Epithelial cell of esophagus (primary cell): ENCODE measurements at regions not wholly inside any gene's neighbourhood (a gene's known extent, or its start where the extent isn't known, plus 50 kb on each side); places are given as distances from the start of the nearest gene placed in this dataset.

Experiments
- DNase-seq: peaks from one replicate; pipeline ENCODE4 v3.0.0; 2010; ENCODE audit warnings: low read depth
- H3K4me3 ChIP-seq: 2 replicates; pipeline ENCODE4 v1.5.1; 2011; ENCODE audit warnings: mild to moderate bottlenecking, low read length, control low read depth
- TF ChIP-seq, protein P1 (sequence below): IDR thresholded peaks from 2 replicates; pipeline ENCODE4 v1.5.1; 2011; ENCODE audit warnings: low read depth, mild to moderate bottlenecking, low read length, control low read depth, inconsistent platforms; ENCODE audit not compliant: insufficient read depth; ENCODE audit errors: missing control alignments

- no peak for DNase-seq
- H3K4me3 ChIP-seq = no peak overlapping the region
- TF ChIP-seq, protein P1, sequence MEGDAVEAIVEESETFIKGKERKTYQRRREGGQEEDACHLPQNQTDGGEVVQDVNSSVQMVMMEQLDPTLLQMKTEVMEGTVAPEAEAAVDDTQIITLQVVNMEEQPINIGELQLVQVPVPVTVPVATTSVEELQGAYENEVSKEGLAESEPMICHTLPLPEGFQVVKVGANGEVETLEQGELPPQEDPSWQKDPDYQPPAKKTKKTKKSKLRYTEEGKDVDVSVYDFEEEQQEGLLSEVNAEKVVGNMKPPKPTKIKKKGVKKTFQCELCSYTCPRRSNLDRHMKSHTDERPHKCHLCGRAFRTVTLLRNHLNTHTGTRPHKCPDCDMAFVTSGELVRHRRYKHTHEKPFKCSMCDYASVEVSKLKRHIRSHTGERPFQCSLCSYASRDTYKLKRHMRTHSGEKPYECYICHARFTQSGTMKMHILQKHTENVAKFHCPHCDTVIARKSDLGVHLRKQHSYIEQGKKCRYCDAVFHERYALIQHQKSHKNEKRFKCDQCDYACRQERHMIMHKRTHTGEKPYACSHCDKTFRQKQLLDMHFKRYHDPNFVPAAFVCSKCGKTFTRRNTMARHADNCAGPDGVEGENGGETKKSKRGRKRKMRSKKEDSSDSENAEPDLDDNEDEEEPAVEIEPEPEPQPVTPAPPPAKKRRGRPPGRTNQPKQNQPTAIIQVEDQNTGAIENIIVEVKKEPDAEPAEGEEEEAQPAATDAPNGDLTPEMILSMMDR = no peak
These were observed 171.9 kb upstream of the USP25 start for GRCh38 chr21:15557925-15558324.

GRCh38 chr21:15558884-15559283, 170.9 kb upstream of the USP25 start:
- H3K4me3 ChIP-seq = no peak overlapping the region
- no peak for DNase-seq
- TF ChIP-seq, protein P1 = no peak

DNA sequence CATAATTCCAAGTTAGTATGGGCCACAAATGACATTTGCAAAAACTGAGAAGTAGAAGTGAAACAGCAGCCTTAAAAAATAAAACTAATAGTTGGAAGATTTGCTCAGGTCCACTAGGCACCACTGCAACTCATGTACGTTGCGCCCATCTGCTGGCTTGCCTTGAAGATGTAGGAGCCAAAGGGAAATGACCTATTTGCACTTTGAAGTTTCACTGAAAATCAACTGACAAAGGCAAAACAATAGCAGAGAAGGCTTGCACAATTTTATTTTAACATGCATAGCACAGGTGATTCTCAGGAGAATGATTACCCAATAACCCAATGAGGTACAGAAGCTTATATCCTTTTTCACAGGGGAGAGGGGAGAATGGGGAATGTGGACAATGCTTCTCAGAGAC, 170.1 kb upstream of the USP25 start:
- TF ChIP-seq, protein P1 = no peak
- no peak for DNase-seq

DNA sequence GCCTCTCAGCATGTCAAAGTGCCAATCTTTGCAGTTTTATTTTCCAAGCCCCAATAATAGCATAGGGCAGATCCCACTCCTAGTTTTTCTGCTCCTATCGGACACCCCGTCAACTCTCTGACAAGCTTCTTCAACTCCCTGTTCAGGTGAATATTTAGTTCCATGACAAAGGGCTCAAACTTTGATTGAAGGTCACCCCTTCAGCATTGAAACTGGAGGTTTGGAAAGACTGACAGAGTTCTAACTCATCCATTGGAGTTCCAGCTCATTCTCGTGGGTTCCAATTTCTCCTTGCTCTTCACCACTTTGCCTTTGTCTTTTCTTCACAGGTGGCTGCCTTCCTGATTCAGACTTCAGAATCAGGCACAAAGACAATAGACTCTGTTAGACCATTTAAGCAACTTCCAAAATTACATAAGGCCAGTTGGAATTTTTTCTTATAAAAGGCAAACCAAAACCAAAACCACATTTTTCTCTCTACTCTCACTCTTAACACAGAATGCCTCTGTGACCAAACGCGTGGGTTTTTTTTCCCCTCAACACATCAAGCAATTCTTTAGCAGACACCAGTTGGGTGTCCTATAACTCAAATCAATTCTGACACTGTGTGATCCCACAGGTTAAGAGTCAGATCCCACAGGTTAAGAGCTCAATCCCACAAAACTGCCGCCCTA, 169.3 kb upstream of the USP25 start:
- H3K4me3 ChIP-seq = no peak overlapping the region
- DNase-seq = no peak
- TF ChIP-seq, protein P1 = no peak

More for the DNA sequence above, 170.1 kb upstream of the USP25 start:
- H3K4me3 ChIP-seq = no peak overlapping the region

GRCh38 chr21:15562748-15563147, 167.0 kb upstream of the USP25 start:
- no peak overlapping the region for H3K4me3 ChIP-seq
- no peak for DNase-seq
- TF ChIP-seq, protein P1 = no peak

- TF ChIP-seq, protein P1 = no peak
- H3K4me3 ChIP-seq = no peak overlapping the region
- peak; percentile 5 for DNase-seq
These were observed 164.9 kb upstream of the USP25 start for GRCh38 chr21:15564907-15565306.

DNA sequence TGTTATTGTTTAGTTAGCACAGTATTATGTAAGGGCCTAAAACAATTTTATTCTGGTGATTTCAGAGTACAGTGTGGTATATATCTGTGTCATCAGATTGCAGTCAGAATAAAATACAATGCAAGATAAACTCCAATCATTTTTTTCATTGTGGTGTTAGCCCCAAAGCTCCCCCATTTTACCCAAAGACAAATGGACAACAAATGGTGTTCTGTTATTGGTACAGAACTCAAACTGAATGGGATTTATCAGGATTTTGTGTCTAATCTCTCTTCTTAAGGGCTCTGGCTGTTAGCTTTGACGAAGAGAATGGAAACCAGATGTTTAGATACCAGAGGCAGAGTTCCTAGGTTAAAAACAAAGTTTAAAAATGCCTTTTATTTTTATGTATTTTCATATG, 163.1 kb upstream of the USP25 start:
- TF ChIP-seq, protein P1 = no peak

More for the DNA sequence above, 163.1 kb upstream of the USP25 start:
- H3K4me3 ChIP-seq = no peak overlapping the region
- no peak for DNase-seq
